ENCODE measurements at regions not wholly inside any gene's neighbourhood (a gene's known extent, or its start where the extent isn't known, plus 50 kb on each side); places are given as distances from the start of the nearest gene placed in this dataset.

DNA sequence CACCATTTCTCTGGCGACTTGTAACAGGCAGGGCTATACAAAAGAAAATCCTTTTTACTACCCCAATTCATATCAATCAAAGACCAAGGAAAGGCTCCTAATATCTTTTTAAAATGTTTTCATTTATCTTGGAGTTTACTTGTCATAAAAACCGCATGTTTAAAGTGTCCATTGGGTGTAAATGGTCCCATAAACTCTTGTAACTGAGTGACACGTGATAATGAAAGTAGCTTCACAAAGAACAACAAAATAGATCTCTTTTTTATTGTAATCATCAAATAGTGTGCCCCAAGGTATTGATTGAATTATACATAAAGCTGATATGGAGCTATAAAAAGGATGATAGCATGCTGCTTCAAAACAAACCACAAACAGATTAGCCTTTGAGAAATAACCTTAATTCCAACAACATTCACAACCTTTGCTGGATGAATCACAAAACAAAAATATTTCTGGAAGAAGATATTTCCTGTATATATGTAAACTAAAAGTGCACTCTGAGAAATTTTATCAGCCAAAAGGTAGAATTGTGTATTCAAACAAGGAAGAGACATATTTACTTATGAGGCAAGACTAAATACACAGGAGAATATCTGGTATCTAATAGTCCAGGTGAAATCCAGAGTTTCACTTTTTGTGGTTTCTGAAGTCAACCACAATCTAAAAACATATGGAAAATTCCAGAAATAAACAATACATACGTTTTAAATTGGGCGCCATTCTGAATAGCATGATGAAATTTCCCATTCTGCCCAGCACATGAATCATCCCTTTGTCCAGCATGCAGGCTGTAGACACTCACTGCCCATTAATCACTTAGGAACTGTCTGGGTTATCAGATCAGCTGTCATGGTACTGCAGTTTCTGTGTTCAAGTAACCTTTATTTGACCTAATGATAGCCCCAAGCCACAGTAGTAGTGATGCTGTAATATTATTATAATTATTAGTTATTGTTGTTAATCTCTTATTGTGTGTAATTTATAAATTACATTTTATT lies 237.5 kb downstream of the PIK3C3 start:
- no peak for DNase-seq (ENCODE audit: low read depth)
- CTCF ChIA-PET, result no interaction called here
- POLR2A ChIA-PET, result no interaction called here

DNA sequence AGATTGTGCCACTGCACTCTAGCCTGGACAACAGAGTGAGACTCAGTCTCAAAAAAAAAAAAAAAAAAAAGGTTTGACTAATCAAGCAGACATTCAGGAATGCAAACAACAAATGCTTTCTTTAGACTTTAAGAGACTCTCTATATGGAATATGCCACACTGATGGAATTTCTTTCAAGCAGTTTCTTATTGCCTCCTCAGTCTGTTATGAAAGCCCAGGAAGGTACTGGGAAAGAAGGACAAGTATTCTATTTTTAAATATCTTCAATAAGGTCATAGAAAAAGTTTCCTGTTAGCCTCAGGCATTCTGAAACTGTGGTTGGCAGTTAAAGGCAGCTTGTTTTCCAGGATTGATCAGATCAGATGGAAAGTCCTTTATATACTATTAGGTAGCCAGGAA lies 241.6 kb downstream of the PIK3C3 start:
- TF ChIP-seq, protein P1, sequence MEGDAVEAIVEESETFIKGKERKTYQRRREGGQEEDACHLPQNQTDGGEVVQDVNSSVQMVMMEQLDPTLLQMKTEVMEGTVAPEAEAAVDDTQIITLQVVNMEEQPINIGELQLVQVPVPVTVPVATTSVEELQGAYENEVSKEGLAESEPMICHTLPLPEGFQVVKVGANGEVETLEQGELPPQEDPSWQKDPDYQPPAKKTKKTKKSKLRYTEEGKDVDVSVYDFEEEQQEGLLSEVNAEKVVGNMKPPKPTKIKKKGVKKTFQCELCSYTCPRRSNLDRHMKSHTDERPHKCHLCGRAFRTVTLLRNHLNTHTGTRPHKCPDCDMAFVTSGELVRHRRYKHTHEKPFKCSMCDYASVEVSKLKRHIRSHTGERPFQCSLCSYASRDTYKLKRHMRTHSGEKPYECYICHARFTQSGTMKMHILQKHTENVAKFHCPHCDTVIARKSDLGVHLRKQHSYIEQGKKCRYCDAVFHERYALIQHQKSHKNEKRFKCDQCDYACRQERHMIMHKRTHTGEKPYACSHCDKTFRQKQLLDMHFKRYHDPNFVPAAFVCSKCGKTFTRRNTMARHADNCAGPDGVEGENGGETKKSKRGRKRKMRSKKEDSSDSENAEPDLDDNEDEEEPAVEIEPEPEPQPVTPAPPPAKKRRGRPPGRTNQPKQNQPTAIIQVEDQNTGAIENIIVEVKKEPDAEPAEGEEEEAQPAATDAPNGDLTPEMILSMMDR (IDR thresholded peaks at IDR 0.05; ENCODE audit: insufficient read depth, low read depth, low read length), result no peak
- DNase-seq (ENCODE audit: low read depth), result no peak
- no peak overlapping the region for H3K4me3 ChIP-seq (ENCODE audit: low read depth, low read length)
- ChIA-PET POLR2A (no interaction called here), CTCF (no interaction called here)
- no peaks in the 10 kb centered on the region for H3K36me3 ChIP-seq (ENCODE audit: control insufficient read depth, insufficient read depth, low read length)
- H3K27me3 ChIP-seq (ENCODE audit: control insufficient read depth, insufficient read depth, low read length), result no peaks in the 10 kb centered on the region

More for the DNA sequence above, 237.5 kb downstream of the PIK3C3 start:
- Histone ChIP-seq H3K36me3 (ENCODE audit: control insufficient read depth, insufficient read depth, low read length) (no peaks in the 10 kb centered on the region), H3K4me3 (ENCODE audit: low read depth, low read length) (no peak overlapping the region), H3K27me3 (ENCODE audit: control insufficient read depth, insufficient read depth, low read length) (no peaks in the 10 kb centered on the region)
- TF ChIP-seq, protein P1 (IDR thresholded peaks at IDR 0.05; ENCODE audit: insufficient read depth, low read depth, low read length), result no peak

DNA sequence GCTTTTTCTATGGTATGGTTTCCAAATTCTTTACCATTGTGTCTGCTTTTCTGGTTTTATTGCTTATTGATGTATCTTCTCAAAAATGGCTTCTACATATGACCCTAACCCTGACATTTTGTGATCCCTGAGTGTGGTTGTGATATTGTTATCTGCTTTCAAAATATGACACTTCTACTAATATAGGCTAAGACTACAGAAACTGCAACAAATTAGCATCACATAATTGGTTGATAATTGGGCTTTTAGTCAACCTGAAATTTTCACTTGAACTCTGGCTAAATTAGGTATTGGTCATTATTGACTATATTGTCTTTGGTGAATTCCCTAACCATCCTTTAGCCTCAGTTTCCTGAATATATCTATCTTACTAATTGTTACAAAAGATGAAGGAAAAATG lies 246.1 kb downstream of the PIK3C3 start:
- no peak for DNase-seq (ENCODE audit: low read depth)
- Histone ChIP-seq H3K36me3 (ENCODE audit: control insufficient read depth, insufficient read depth, low read length) (no peaks in the 10 kb centered on the region), H3K4me3 (ENCODE audit: low read depth, low read length) (no peak overlapping the region), H3K27me3 (ENCODE audit: control insufficient read depth, insufficient read depth, low read length) (no peaks in the 10 kb centered on the region)
- ChIA-PET POLR2A (no interaction called here), CTCF (no interaction called here)
- TF ChIP-seq, protein P1 (IDR thresholded peaks at IDR 0.05; ENCODE audit: insufficient read depth, low read depth, low read length), result no peak

DNA sequence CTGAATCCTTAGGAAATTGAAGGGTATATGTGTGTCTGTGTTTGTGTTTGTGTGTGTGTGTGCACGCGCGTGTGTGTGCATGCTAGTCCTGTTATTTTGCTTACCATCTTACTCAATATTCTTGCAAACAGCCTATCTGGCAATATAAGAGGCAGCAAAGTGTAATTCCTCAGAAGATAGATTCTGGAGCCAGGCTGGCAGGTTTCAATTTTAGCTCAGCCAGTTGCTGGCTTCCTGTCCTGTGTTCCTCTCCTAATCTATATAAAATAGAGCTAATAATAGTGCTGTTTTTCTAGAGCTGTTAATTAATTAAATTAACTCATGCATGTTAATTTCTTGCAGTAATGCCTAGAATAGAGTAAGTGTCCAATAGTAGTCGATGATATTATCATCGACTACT lies 256.2 kb downstream of the PIK3C3 start:
- POLR2A ChIA-PET, result no interaction called here
- Histone ChIP-seq H3K36me3 (ENCODE audit: control insufficient read depth, insufficient read depth, low read length) (no peaks in the 10 kb centered on the region), H3K27me3 (ENCODE audit: control insufficient read depth, insufficient read depth, low read length) (no peaks in the 10 kb centered on the region), H3K4me3 (ENCODE audit: low read depth, low read length) (no peak overlapping the region)
- CTCF ChIA-PET, result no interaction called here
- no peak for DNase-seq (ENCODE audit: low read depth)
- TF ChIP-seq, protein P1 (IDR thresholded peaks at IDR 0.05; ENCODE audit: insufficient read depth, low read depth, low read length), result no peak

DNA sequence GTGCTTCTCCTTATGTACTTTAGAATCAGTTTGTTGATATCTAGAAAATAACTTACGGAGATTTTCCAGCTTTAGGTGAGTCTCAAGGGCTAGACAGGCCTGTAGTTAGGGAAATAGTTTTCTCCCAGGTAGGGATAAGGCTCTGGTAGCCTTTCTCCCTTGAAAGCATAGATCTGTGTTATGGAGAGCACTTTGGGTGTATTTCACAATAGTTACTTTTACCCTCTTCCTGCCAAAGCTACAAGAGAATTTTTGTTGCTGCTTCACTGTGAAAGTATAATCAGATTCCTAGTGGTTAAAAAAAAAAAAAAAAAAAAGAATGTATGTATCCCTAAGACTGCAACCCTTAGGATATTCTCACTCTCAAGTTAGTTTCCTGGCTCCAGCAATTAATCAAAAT lies 267.5 kb downstream of the PIK3C3 start:
- no peaks in the 10 kb centered on the region for H3K27me3 ChIP-seq (ENCODE audit: control insufficient read depth, insufficient read depth, low read length)
- ChIA-PET CTCF (no interaction called here), POLR2A (no interaction called here)
- no peaks in the 10 kb centered on the region for H3K36me3 ChIP-seq (ENCODE audit: control insufficient read depth, insufficient read depth, low read length)
- DNase-seq (ENCODE audit: low read depth), result no peak
- no peak overlapping the region for H3K4me3 ChIP-seq (ENCODE audit: low read depth, low read length)
- TF ChIP-seq, protein P1 (IDR thresholded peaks at IDR 0.05; ENCODE audit: insufficient read depth, low read depth, low read length), result no peak
